Right atrium auricular region (tissue), 2 donors: ENCODE measurements at regions not wholly inside any gene's neighbourhood (a gene's known extent, or its start where the extent isn't known, plus 50 kb on each side); places are given as distances from the start of the nearest gene placed in this dataset.

Experiments
- DNase-seq: peaks from one replicate; pipeline ENCODE4 v3.0.0-alpha.2; 2019; ENCODE audit warnings: low spot score
- H3K27ac ChIP-seq, 2 donors: fragments of 200-600 bp; sonication (generic); 1 replicate in 1 of 2; 2 replicates in 1 of 2; pipeline ENCODE4 v1.5.1; 2016 to 2019
- H3K27me3 ChIP-seq, 2 donors: fragments of 200-600 bp; sonication (generic); one replicate each; pipeline versions ENCODE4 v1.5.1 to v1.6.0; 2017 to 2019
- H3K36me3 ChIP-seq: fragments of 200-600 bp; sonication (generic); one replicate; pipeline ENCODE4 v1.5.1; 2016
- H3K4me1 ChIP-seq, 2 donors: fragments of 200-600 bp; sonication (generic); one replicate each; pipeline versions ENCODE4 v1.5.1 to v1.6.0; 2017 to 2019
- H3K4me3 ChIP-seq, 2 donors: fragments of 200-600 bp; sonication (generic); 1 replicate in 1 of 2; 2 replicates in 1 of 2; pipeline ENCODE4 v1.5.1; 2017 to 2019; ENCODE audit warnings: mild to moderate bottlenecking in 1 of 2, moderate library complexity in 1 of 2
- H3K9me3 ChIP-seq, 2 donors: fragments of 200-600 bp; sonication (generic); one replicate each; pipeline ENCODE4 v1.5.1; 2019
- CTCF ChIP-seq, 2 donors: fragments of 200-600 bp; sonication (generic); IDR thresholded peaks; one replicate each; pipeline ENCODE4 v1.5.1; 2019; ENCODE audit warnings: antibody characterized with exemption in 2 of 2

DNA sequence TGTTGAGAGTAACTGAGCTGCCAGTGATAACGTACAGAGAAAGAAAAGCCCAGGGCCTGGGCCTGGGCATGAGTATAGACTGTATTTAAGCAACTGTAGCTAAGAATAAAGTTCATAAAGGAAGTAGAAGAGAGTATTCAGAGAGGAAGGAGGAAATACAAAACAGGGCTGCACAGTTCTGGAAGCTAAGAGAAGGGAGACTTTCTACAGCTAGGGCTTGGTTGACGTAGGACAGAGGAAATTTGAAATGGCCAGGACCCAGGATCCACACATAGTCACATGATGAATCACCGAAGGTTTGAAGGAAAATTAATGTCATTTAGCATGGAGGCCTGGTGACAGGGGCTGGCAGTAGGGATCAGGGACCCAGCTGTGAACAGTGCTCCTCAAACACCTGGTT, 66.7 kb downstream of the ARL4A start:
- no peak for DNase-seq
- H3K4me1 ChIP-seq = no peaks in the 10 kb centered on the region
- no peak overlapping the region for H3K27ac ChIP-seq
- no peaks in the 10 kb centered on the region for H3K27me3 ChIP-seq
- no peaks in the 10 kb centered on the region for H3K36me3 ChIP-seq
- no peak for TF ChIP-seq CTCF (IDR thresholded peaks at IDR 0.05)
- H3K4me3 ChIP-seq = no peak overlapping the region
- H3K9me3 ChIP-seq = no peaks in the 10 kb centered on the region

DNA sequence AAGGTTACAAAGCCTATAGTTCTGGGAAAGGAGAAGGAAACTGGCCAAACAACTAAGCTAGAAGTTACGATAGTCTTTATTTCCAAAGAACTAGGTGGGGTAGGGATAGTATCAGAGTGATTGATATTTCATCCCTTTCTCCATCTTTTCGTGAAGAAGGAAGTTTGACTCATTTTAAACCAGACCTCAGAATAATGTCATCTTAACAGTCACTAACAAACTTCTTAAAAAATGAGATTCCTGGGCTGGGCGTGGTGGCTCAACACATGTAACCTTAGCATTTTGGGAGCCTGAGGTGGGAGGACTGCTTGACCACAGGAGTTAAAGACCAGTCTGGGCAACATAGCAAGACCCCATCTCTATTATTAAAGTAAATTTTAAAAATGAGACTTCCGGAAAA, 69.4 kb downstream of the ARL4A start:
- H3K27ac ChIP-seq = no peak overlapping the region
- no peaks in the 10 kb centered on the region for H3K4me1 ChIP-seq
- no peaks in the 10 kb centered on the region for H3K36me3 ChIP-seq
- no peak for DNase-seq
- H3K27me3 ChIP-seq = no peaks in the 10 kb centered on the region
- no peaks in the 10 kb centered on the region for H3K9me3 ChIP-seq
- TF ChIP-seq CTCF (IDR thresholded peaks at IDR 0.05) = no peak
- H3K4me3 ChIP-seq = no peak overlapping the region

GRCh38 chr7:12757443-12757842, 70.0 kb downstream of the ARL4A start:
- Histone ChIP-seq H3K36me3 (no peaks in the 10 kb centered on the region), H3K27me3 (no peaks in the 10 kb centered on the region), H3K4me3 (no peak overlapping the region), H3K27ac (no peak overlapping the region), H3K9me3 (no peaks in the 10 kb centered on the region), H3K4me1 (no peaks in the 10 kb centered on the region)
- DNase-seq = no peak
- no peak for TF ChIP-seq CTCF (IDR thresholded peaks at IDR 0.05)

- no peak overlapping the region for H3K27ac ChIP-seq
- H3K36me3 ChIP-seq = no peaks in the 10 kb centered on the region
- no peak for DNase-seq
- no peaks in the 10 kb centered on the region for H3K4me1 ChIP-seq
- no peak for TF ChIP-seq CTCF (IDR thresholded peaks at IDR 0.05)
- H3K27me3 ChIP-seq = no peaks in the 10 kb centered on the region
- H3K9me3 ChIP-seq = no peaks in the 10 kb centered on the region
- H3K4me3 ChIP-seq = no peak overlapping the region
Observed at GRCh38 chr7:12759151-12759550, 71.7 kb downstream of the ARL4A start.

GRCh38 chr7:12761111-12761510, 73.7 kb downstream of the ARL4A start:
- H3K9me3 ChIP-seq = no peaks in the 10 kb centered on the region
- H3K4me1 ChIP-seq = no peaks in the 10 kb centered on the region
- H3K27me3 ChIP-seq = no peaks in the 10 kb centered on the region
- no peak for DNase-seq
- H3K27ac ChIP-seq = no peak overlapping the region
- no peak for TF ChIP-seq CTCF (IDR thresholded peaks at IDR 0.05)
- no peaks in the 10 kb centered on the region for H3K36me3 ChIP-seq
- no peak overlapping the region for H3K4me3 ChIP-seq

DNA sequence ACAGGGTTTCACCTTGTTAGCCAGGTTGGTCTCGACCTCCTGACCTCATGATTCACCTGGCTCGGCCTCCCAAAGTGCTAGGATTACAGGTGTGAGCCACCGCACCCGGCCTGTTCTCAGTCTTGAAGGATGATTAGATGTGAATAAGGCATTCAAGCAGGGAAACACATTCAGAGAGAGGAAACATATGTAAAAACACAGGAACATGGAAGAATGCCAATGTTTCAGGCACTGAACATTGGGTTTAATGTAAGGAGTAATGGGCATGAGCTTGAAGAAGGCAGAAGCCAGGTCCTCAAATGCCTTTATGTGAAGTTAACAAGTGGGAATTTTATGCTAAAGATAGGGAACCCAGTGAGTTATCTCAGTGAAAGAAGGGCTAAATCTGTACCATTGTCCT, 74.3 kb downstream of the ARL4A start:
- Histone ChIP-seq H3K4me1 (no peaks in the 10 kb centered on the region), H3K9me3 (no peaks in the 10 kb centered on the region), H3K36me3 (no peaks in the 10 kb centered on the region), H3K4me3 (no peak overlapping the region), H3K27me3 (no peaks in the 10 kb centered on the region), H3K27ac (no peak overlapping the region)
- DNase-seq = no peak
- TF ChIP-seq CTCF (IDR thresholded peaks at IDR 0.05) = no peak
